Astrocyte of the spinal cord (primary cell): ENCODE measurements at regions not wholly inside any gene's neighbourhood (a gene's known extent, or its start where the extent isn't known, plus 50 kb on each side); places are given as distances from the start of the nearest gene placed in this dataset.

Source experiments
- DNase-seq: peaks from one replicate; pipeline ENCODE4 v3.0.0; 2011; ENCODE audit warnings: low read depth, low spot score
- H3K4me3 ChIP-seq: 2 replicates; pipeline ENCODE4 v1.5.1; 2011; ENCODE audit warnings: low read depth, mild to moderate bottlenecking, low read length, moderate library complexity
- CTCF ChIP-seq: IDR thresholded peaks from 2 replicates; pipeline ENCODE4 v1.5.1; 2012; ENCODE audit warnings: low read depth, mild to moderate bottlenecking, low read length, inconsistent platforms
- in situ Hi-C: cut with HindIII; loops from 2 replicates; pipeline ENCODE4 v1.10.0; 2017; ENCODE audit warnings: low sequenced_read_pairs

GRCh38 chr9:107387409-107387808 is 102.2 kb downstream of the KLF4 start:
- in situ Hi-C loops = no loop called here
- no peak overlapping the region for H3K4me3 ChIP-seq
- TF ChIP-seq CTCF = no peak
- DNase-seq = no peak

- TF ChIP-seq CTCF = no peak
- no peak overlapping the region for H3K4me3 ChIP-seq
- in situ Hi-C loops = no loop called here
- no peak for DNase-seq
Measured at GRCh38 chr9:107386396-107386795, 103.2 kb downstream of the KLF4 start.
